Stimulated activated naive CD8-positive, alpha-beta T cell treated with anti-CD3 and anti-CD28 coated beads, Interleukin-15, Interleukin-2, amounts not matched to agents 100 ng/mL and 50 ng/mL, for 24 hours (primary cell): ENCODE measurements at regions not wholly inside any gene's neighbourhood (a gene's known extent, or its start where the extent isn't known, plus 50 kb on each side); places are given as distances from the start of the nearest gene placed in this dataset.
"Not testable (repeated sequence)": the region's sequence is repeated elsewhere in the genome, so short reads cannot be mapped to it uniquely, and the experiment has no call there.

Experiments
- H3K27ac Mint-ChIP-seq: one replicate; pipeline ENCODE4 v1.8.0; 2021; ENCODE audit warnings: mild to moderate bottlenecking, mixed read lengths
- H3K27me3 Mint-ChIP-seq: one replicate; pipeline ENCODE4 v1.8.0; 2021; ENCODE audit warnings: mixed read lengths
- H3K36me3 Mint-ChIP-seq: one replicate; pipeline ENCODE4 v1.8.0; 2021; ENCODE audit warnings: low read depth, mixed read lengths
- H3K4me1 Mint-ChIP-seq: one replicate; pipeline ENCODE4 v1.8.0; 2021; ENCODE audit warnings: low read depth, mixed read lengths
- H3K4me3 Mint-ChIP-seq: one replicate; pipeline ENCODE4 v1.8.0; 2021; ENCODE audit warnings: mild to moderate bottlenecking, mixed read lengths
- H3K9me3 Mint-ChIP-seq: one replicate; pipeline ENCODE4 v1.8.0; 2021; ENCODE audit warnings: mixed read lengths

- H3K27me3 Mint-ChIP-seq: peaks cover 6% of the 10 kb centered on the region
Measured at GRCh38 chr17:83153681-83154310, 74.4 kb downstream of the METRNL start.

GRCh38 chr17:83154311-83155127 lies 75.1 kb downstream of the METRNL start:
- no peak overlapping the region for H3K4me3 Mint-ChIP-seq
- no peaks in the 10 kb centered on the region for H3K36me3 Mint-ChIP-seq
- peaks cover 14% of the 10 kb centered on the region for H3K4me1 Mint-ChIP-seq
- peaks cover 6% of the 10 kb centered on the region for H3K27me3 Mint-ChIP-seq
- H3K27ac Mint-ChIP-seq: no peak overlapping the region
- H3K9me3 Mint-ChIP-seq: no peaks in the 10 kb centered on the region

More at GRCh38 chr17:83153681-83154310, 74.4 kb downstream of the METRNL start:
- Mint-ChIP-seq H3K9me3 (no peaks in the 10 kb centered on the region), H3K4me3 (no peak overlapping the region), H3K27ac (no peak overlapping the region), H3K36me3 (no peaks in the 10 kb centered on the region), H3K4me1 (peaks cover 14% of the 10 kb centered on the region)

- peaks cover 14% of the 10 kb centered on the region for H3K4me1 Mint-ChIP-seq
- H3K27ac Mint-ChIP-seq: peak overlapping the region; percentile 23
- no peaks in the 10 kb centered on the region for H3K9me3 Mint-ChIP-seq
- peaks cover 13% of the 10 kb centered on the region for H3K27me3 Mint-ChIP-seq
- no peaks in the 10 kb centered on the region for H3K36me3 Mint-ChIP-seq
- H3K4me3 Mint-ChIP-seq: no peak overlapping the region
Measured at GRCh38 chr17:83155128-83156121, 76.0 kb downstream of the METRNL start.

GRCh38 chr17:83156408-83156807 lies 77.0 kb downstream of the METRNL start:
- H3K9me3 Mint-ChIP-seq: no peaks in the 10 kb centered on the region
- no peak overlapping the region for H3K27ac Mint-ChIP-seq
- peaks cover 14% of the 10 kb centered on the region for H3K4me1 Mint-ChIP-seq
- H3K36me3 Mint-ChIP-seq: no peaks in the 10 kb centered on the region
- no peak overlapping the region for H3K4me3 Mint-ChIP-seq
- peaks cover 13% of the 10 kb centered on the region for H3K27me3 Mint-ChIP-seq

GRCh38 chr17:83159204-83160049 lies 80.0 kb downstream of the METRNL start:
- Mint-ChIP-seq H3K4me3 (no peak overlapping the region), H3K9me3 (no peaks in the 10 kb centered on the region), H3K36me3 (no peaks in the 10 kb centered on the region), H3K4me1 (peaks cover 14% of the 10 kb centered on the region), H3K27ac (no peak overlapping the region), H3K27me3 (peaks cover 18% of the 10 kb centered on the region)

- Mint-ChIP-seq H3K4me3 (no peak overlapping the region), H3K4me1 (peaks cover 9% of the 10 kb centered on the region), H3K27me3 (peaks cover 28% of the 10 kb centered on the region), H3K9me3 (no peaks in the 10 kb centered on the region), H3K36me3 (no peaks in the 10 kb centered on the region), H3K27ac (no peak overlapping the region)
Measured at GRCh38 chr17:83160443-83161297, 81.3 kb downstream of the METRNL start.

- Mint-ChIP-seq H3K9me3 (no peaks in the 10 kb centered on the region), H3K4me3 (no peak overlapping the region), H3K27me3 (peaks cover 25% of the 10 kb centered on the region), H3K4me1 (peaks cover 1% of the 10 kb centered on the region), H3K27ac (no peak overlapping the region), H3K36me3 (no peaks in the 10 kb centered on the region)
Measured at GRCh38 chr17:83161298-83162034, 82.1 kb downstream of the METRNL start.

GRCh38 chr17:83162035-83162745 lies 82.8 kb downstream of the METRNL start:
- Mint-ChIP-seq H3K36me3 (peaks cover 5% of the 10 kb centered on the region), H3K4me3 (no peak overlapping the region), H3K4me1 (no peaks in the 10 kb centered on the region), H3K9me3 (no peaks in the 10 kb centered on the region), H3K27ac (peak overlapping the region; percentile 50), H3K27me3 (peaks cover 30% of the 10 kb centered on the region)

GRCh38 chr17:83164490-83164889 lies 85.1 kb downstream of the METRNL start:
- no peaks in the 10 kb centered on the region for H3K9me3 Mint-ChIP-seq
- peaks cover 5% of the 10 kb centered on the region for H3K36me3 Mint-ChIP-seq
- no peak overlapping the region for H3K4me3 Mint-ChIP-seq
- H3K4me1 Mint-ChIP-seq: no peaks in the 10 kb centered on the region
- H3K27ac Mint-ChIP-seq: no peak overlapping the region
- H3K27me3 Mint-ChIP-seq: peaks cover 40% of the 10 kb centered on the region

GRCh38 chr17:83170571-83171260 lies 91.3 kb downstream of the METRNL start:
- Mint-ChIP-seq H3K27me3 (peaks cover 30% of the 10 kb centered on the region), H3K27ac (no peak overlapping the region), H3K4me3 (no peak overlapping the region)

GRCh38 chr17:83171661-83172060 lies 92.3 kb downstream of the METRNL start:
- H3K27me3 Mint-ChIP-seq: peaks cover 28% of the 10 kb centered on the region

More at GRCh38 chr17:83170571-83171260, 91.3 kb downstream of the METRNL start:
- Mint-ChIP-seq H3K9me3 (no peaks in the 10 kb centered on the region), H3K4me1 (no peaks in the 10 kb centered on the region), H3K36me3 (peaks cover 5% of the 10 kb centered on the region)

GRCh38 chr17:83172099-83172498 lies 92.7 kb downstream of the METRNL start:
- H3K27ac Mint-ChIP-seq, H3K4me1 Mint-ChIP-seq, H3K36me3 Mint-ChIP-seq, H3K9me3 Mint-ChIP-seq, H3K4me3 Mint-ChIP-seq: not testable (repeated sequence)
- H3K27me3 Mint-ChIP-seq: peaks cover 23% of the 10 kb centered on the region

More at GRCh38 chr17:83171661-83172060, 92.3 kb downstream of the METRNL start:
- H3K4me1 Mint-ChIP-seq: no peaks in the 10 kb centered on the region
- no peak overlapping the region for H3K4me3 Mint-ChIP-seq
- no peak overlapping the region for H3K27ac Mint-ChIP-seq
- H3K36me3 Mint-ChIP-seq: peaks cover 5% of the 10 kb centered on the region
- H3K9me3 Mint-ChIP-seq: no peaks in the 10 kb centered on the region
